GM23338 (cell line): ENCODE measurements at regions not wholly inside any gene's neighbourhood (a gene's known extent, or its start where the extent isn't known, plus 50 kb on each side); places are given as distances from the start of the nearest gene placed in this dataset.

Experiments used
- ATAC-seq: fragments of 200-7000 bp; cut with Tn5 transposase; 3 replicates; pipeline ENCODE4 v1.9.1; 2020
- DNase-seq: peaks from one replicate; pipeline ENCODE4 v3.0.0-alpha.2; 2015; ENCODE audit warnings: low spot score
- H2AFZ ChIP-seq: fragments of 200-600 bp; sonication (generic); 2 replicates; pipeline ENCODE4 v1.8.0; 2016; ENCODE audit warnings: antibody characterized with exemption, mild to moderate bottlenecking, moderate library complexity
- H3F3A ChIP-seq: fragments of 200-600 bp; sonication (generic); replicated peaks from 2 replicates; pipeline ENCODE4 v1.8.0; 2017; ENCODE audit warnings: antibody characterized with exemption, mixed run types, low read depth
- H3K27ac ChIP-seq: fragments of 200-600 bp; sonication (generic); 2 replicates; pipeline ENCODE4 v1.6.1; 2016; ENCODE audit warnings: low read depth
- H3K27me3 ChIP-seq: fragments of 200-600 bp; sonication (generic); 2 replicates; pipeline ENCODE4 v1.8.0; 2016; ENCODE audit warnings: mild to moderate bottlenecking, mixed run types, moderate library complexity; ENCODE audit not compliant: insufficient read depth
- H3K36me3 ChIP-seq: fragments of 200-600 bp; sonication (generic); 2 replicates; pipeline ENCODE4 v1.8.0; 2016; ENCODE audit warnings: mild to moderate bottlenecking; ENCODE audit not compliant: insufficient read depth
- H3K4me1 ChIP-seq: fragments of 200-600 bp; sonication (generic); 2 replicates; pipeline ENCODE4 v1.8.0; 2016; ENCODE audit warnings: mild to moderate bottlenecking, moderate library complexity; ENCODE audit not compliant: insufficient read depth
- H3K4me2 ChIP-seq: fragments of 200-600 bp; sonication (generic); 2 replicates; pipeline ENCODE4 v1.7.1; 2017; ENCODE audit warnings: mixed run types
- H3K4me3 ChIP-seq: fragments of 200-600 bp; sonication (generic); 2 replicates; pipeline ENCODE4 v1.6.1; 2016; ENCODE audit warnings: mixed run types
- H3K79me2 ChIP-seq: fragments of 200-600 bp; sonication (generic); replicated peaks from 2 replicates; pipeline ENCODE4 v1.8.0; 2017; ENCODE audit warnings: mild to moderate bottlenecking; ENCODE audit not compliant: insufficient read depth
- H3K9me2 ChIP-seq: fragments of 200-600 bp; sonication (generic); 2 replicates; pipeline ENCODE4 v1.8.0; 2017; ENCODE audit not compliant: insufficient read depth
- H4K20me1 ChIP-seq: fragments of 200-600 bp; sonication (generic); replicated peaks from 2 replicates; pipeline ENCODE4 v1.8.0; 2017; ENCODE audit warnings: mild to moderate bottlenecking; ENCODE audit not compliant: insufficient read depth
- H3K27ac Mint-ChIP-seq: 2 replicates; pipeline ENCODE4 v1.8.0; 2020; ENCODE audit warnings: inconsistent platforms, mild to moderate bottlenecking, moderate library complexity, mixed read lengths
- H3K27me3 Mint-ChIP-seq: 3 replicates; pipeline ENCODE4 v1.8.0; 2022; ENCODE audit warnings: low read depth, mild to moderate bottlenecking, moderate library complexity, mixed read lengths, inconsistent platforms; ENCODE audit not compliant: insufficient read depth, poor library complexity
- H3K36me3 Mint-ChIP-seq: 3 replicates; pipeline ENCODE4 v1.8.0; 2021; ENCODE audit warnings: low read depth, mild to moderate bottlenecking, inconsistent platforms, moderate library complexity, mixed read lengths
- H3K4me1 Mint-ChIP-seq: 3 replicates; pipeline ENCODE4 v1.8.0; 2020; ENCODE audit warnings: mild to moderate bottlenecking, inconsistent platforms, mixed read lengths
- H3K4me3 Mint-ChIP-seq: 3 replicates; pipeline ENCODE4 v1.8.0; 2021; ENCODE audit warnings: moderate library complexity, mild to moderate bottlenecking, inconsistent platforms, mixed read lengths
- H3K9me3 Mint-ChIP-seq: 3 replicates; pipeline ENCODE4 v1.8.0; 2020; ENCODE audit warnings: moderate library complexity, mild to moderate bottlenecking, inconsistent platforms, mixed read lengths
- CREB1 ChIP-seq: fragments of 250-450 bp; sonication (Bioruptor Pico); IDR thresholded peaks from 2 replicates; pipeline ENCODE4 v1.5.0; 2020; ENCODE audit warnings: low read depth, mild to moderate bottlenecking, moderate library complexity
- EZH2 ChIP-seq: fragments of 200-600 bp; sonication (generic); IDR thresholded peaks from one replicate; pipeline ENCODE4 v1.8.0; 2017; ENCODE audit warnings: antibody characterized with exemption, mild to moderate bottlenecking, low read depth; ENCODE audit not compliant: unreplicated experiment
- EZH2phosphoT487 ChIP-seq: fragments of 200-600 bp; sonication (generic); IDR thresholded peaks from one replicate; pipeline ENCODE4 v1.8.1; 2018; ENCODE audit warnings: antibody characterized with exemption; ENCODE audit not compliant: unreplicated experiment
- NANOG ChIP-seq: IDR thresholded peaks from 2 replicates; pipeline ENCODE4 v1.6.1; 2016; ENCODE audit warnings: antibody characterized with exemption, borderline replicate concordance
- POLR2AphosphoS5 ChIP-seq: IDR thresholded peaks from 2 replicates; pipeline ENCODE4 v1.6.1; 2016; ENCODE audit warnings: antibody characterized with exemption, low read depth
- STAT1 ChIP-seq: IDR thresholded peaks from one replicate; pipeline ENCODE4 v1.6.1; 2016; ENCODE audit warnings: antibody characterized with exemption; ENCODE audit not compliant: unreplicated experiment
- ZNF114 ChIP-seq: fragments of 250-450 bp; sonication (Bioruptor Pico); IDR thresholded peaks from 2 replicates; pipeline ENCODE4 v1.5.0; 2020; ENCODE audit warnings: mild to moderate bottlenecking, moderate library complexity
- TF ChIP-seq, protein P1 (sequence below): IDR thresholded peaks from one replicate; pipeline ENCODE4 v1.6.1; 2018; ENCODE audit warnings: antibody characterized with exemption; ENCODE audit not compliant: unreplicated experiment
- TF ChIP-seq, protein P2 (sequence below), 2 experiments: fragments of 200-600 bp in 1 of 2; sonication (generic) in 1 of 2; conservative IDR thresholded peaks; 2 replicates each; pipeline versions ENCODE4 v1.5.1 to v1.6.1; 2016 to 2017; ENCODE audit warnings: antibody characterized with exemption in 2 of 2, low read depth in 2 of 2, mild to moderate bottlenecking in 2 of 2, moderate library complexity in 1 of 2
- TF ChIP-seq, protein P3 (sequence below): IDR thresholded peaks from 2 replicates; pipeline ENCODE4 v1.6.1; 2016; ENCODE audit warnings: antibody characterized with exemption

DNA sequence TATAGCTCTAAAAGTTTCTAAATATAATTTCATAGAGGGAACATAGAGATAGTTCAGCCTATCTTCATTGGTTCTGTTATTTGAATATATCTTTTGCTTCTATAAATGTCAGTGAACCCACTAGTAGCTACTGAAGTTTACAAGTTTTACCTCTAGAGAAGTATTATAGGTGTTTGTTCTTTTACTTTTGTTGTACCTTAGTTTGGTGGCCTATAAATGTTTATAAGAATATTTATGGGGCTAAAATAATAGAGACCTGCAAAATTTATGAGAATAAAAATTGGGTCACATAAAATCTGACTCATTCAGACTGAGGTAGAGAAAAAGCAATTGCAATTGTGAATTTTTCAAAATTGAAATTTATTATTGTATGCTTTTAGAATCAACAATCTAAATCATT, 162.6 kb downstream of the SERPINI1 start:
- no peaks in the 10 kb centered on the region for H4K20me1 ChIP-seq
- Mint-ChIP-seq H3K36me3 (no peaks in the 10 kb centered on the region; the same call in 2 of the 3 replicates), H3K9me3 (no peaks in the 10 kb centered on the region), H3K27ac (no peak overlapping the region), H3K27me3 (peaks cover 3% of the 10 kb centered on the region), H3K4me1 (peaks cover 10% of the 10 kb centered on the region), H3K4me3 (no peak overlapping the region)
- no peaks in the 10 kb centered on the region for H3F3A ChIP-seq
- H3K4me1 ChIP-seq: peaks cover 3% of the 10 kb centered on the region; the same call in 1 of the 2 replicates
- H3K27me3 ChIP-seq: no peaks in the 10 kb centered on the region
- no peak overlapping the region for H3K4me2 ChIP-seq
- TF ChIP-seq EZH2phosphoT487: no peak
- TF ChIP-seq NANOG: no peak
- TF ChIP-seq CREB1 (CRISPR knock-in tag): no peak
- no peak for TF ChIP-seq ZNF114 (CRISPR knock-in tag)
- no peaks in the 10 kb centered on the region for H3K79me2 ChIP-seq
- DNase-seq (no peak), ATAC-seq (no peak)
- no peak overlapping the region for H2AFZ ChIP-seq
- H3K4me3 ChIP-seq: no peak overlapping the region
- no peak overlapping the region for H3K27ac ChIP-seq
- H3K36me3 ChIP-seq: no peaks in the 10 kb centered on the region
- no peaks in the 10 kb centered on the region for H3K9me2 ChIP-seq

DNA sequence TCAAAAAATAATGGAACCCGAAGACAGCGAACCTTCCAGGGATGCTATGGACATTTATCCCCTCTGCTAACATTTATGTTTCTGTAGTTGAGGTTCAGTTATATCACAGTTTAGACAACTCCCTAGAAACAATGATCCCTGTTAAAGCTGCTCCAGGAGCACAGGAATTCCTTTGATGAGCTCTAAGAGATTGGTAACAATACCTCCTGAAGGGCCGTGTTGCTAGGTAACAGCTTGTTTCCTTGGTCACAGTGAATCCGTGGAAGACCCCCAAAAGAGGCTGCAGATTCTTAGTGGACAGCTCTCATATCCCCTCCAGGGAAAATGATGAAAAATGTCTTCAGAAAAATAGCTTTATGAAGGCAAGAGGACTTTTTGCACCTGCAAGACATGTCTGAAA, 160.2 kb downstream of the SERPINI1 start:
- Histone ChIP-seq H3K4me2 (no peak overlapping the region), H3K36me3 (no peaks in the 10 kb centered on the region), H3F3A (no peaks in the 10 kb centered on the region), H3K9me2 (no peaks in the 10 kb centered on the region), H4K20me1 (no peaks in the 10 kb centered on the region), H3K4me3 (no peak overlapping the region), H2AFZ (no peak overlapping the region), H3K79me2 (no peaks in the 10 kb centered on the region), H3K27ac (no peak overlapping the region), H3K4me1 (no peaks in the 10 kb centered on the region; the same call in 1 of the 2 replicates), H3K27me3 (no peaks in the 10 kb centered on the region)
- DNase-seq: peak; percentile 84
- H3K27ac Mint-ChIP-seq: no peak overlapping the region
- H3K4me1 Mint-ChIP-seq: peaks cover 7% of the 10 kb centered on the region
- no peaks in the 10 kb centered on the region for H3K9me3 Mint-ChIP-seq
- TF ChIP-seq STAT1 (no peak), CREB1 (CRISPR knock-in tag) (no peak), POLR2AphosphoS5 (no peak), EZH2 (no peak), NANOG (no peak)
- TF ChIP-seq, protein P1, sequence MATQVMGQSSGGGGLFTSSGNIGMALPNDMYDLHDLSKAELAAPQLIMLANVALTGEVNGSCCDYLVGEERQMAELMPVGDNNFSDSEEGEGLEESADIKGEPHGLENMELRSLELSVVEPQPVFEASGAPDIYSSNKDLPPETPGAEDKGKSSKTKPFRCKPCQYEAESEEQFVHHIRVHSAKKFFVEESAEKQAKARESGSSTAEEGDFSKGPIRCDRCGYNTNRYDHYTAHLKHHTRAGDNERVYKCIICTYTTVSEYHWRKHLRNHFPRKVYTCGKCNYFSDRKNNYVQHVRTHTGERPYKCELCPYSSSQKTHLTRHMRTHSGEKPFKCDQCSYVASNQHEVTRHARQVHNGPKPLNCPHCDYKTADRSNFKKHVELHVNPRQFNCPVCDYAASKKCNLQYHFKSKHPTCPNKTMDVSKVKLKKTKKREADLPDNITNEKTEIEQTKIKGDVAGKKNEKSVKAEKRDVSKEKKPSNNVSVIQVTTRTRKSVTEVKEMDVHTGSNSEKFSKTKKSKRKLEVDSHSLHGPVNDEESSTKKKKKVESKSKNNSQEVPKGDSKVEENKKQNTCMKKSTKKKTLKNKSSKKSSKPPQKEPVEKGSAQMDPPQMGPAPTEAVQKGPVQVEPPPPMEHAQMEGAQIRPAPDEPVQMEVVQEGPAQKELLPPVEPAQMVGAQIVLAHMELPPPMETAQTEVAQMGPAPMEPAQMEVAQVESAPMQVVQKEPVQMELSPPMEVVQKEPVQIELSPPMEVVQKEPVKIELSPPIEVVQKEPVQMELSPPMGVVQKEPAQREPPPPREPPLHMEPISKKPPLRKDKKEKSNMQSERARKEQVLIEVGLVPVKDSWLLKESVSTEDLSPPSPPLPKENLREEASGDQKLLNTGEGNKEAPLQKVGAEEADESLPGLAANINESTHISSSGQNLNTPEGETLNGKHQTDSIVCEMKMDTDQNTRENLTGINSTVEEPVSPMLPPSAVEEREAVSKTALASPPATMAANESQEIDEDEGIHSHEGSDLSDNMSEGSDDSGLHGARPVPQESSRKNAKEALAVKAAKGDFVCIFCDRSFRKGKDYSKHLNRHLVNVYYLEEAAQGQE: no peak
- TF ChIP-seq, protein P2, sequence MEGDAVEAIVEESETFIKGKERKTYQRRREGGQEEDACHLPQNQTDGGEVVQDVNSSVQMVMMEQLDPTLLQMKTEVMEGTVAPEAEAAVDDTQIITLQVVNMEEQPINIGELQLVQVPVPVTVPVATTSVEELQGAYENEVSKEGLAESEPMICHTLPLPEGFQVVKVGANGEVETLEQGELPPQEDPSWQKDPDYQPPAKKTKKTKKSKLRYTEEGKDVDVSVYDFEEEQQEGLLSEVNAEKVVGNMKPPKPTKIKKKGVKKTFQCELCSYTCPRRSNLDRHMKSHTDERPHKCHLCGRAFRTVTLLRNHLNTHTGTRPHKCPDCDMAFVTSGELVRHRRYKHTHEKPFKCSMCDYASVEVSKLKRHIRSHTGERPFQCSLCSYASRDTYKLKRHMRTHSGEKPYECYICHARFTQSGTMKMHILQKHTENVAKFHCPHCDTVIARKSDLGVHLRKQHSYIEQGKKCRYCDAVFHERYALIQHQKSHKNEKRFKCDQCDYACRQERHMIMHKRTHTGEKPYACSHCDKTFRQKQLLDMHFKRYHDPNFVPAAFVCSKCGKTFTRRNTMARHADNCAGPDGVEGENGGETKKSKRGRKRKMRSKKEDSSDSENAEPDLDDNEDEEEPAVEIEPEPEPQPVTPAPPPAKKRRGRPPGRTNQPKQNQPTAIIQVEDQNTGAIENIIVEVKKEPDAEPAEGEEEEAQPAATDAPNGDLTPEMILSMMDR (conservative IDR thresholded peaks at IDR 0.05; ENCODE audit: low read depth in 2 of 2): no peak
- TF ChIP-seq, protein P3, sequence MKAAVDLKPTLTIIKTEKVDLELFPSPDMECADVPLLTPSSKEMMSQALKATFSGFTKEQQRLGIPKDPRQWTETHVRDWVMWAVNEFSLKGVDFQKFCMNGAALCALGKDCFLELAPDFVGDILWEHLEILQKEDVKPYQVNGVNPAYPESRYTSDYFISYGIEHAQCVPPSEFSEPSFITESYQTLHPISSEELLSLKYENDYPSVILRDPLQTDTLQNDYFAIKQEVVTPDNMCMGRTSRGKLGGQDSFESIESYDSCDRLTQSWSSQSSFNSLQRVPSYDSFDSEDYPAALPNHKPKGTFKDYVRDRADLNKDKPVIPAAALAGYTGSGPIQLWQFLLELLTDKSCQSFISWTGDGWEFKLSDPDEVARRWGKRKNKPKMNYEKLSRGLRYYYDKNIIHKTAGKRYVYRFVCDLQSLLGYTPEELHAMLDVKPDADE: no peak
- no peaks in the 10 kb centered on the region for H3K27me3 Mint-ChIP-seq
- no peak overlapping the region for H3K4me3 Mint-ChIP-seq
- ATAC-seq: peak; percentile 89
- no peaks in the 10 kb centered on the region; the same call in 2 of the 3 replicates for H3K36me3 Mint-ChIP-seq
